ENCODE measurements at regions not wholly inside any gene's neighbourhood (a gene's known extent, or its start where the extent isn't known, plus 50 kb on each side); places are given as distances from the start of the nearest gene placed in this dataset.
"Not testable (repeated sequence)": the region's sequence is repeated elsewhere in the genome, so short reads cannot be mapped to it uniquely, and the experiment has no call there.

GRCh38 chr1:60915441-60915840 is 166.9 kb upstream of the NFIA start:
- Histone ChIP-seq H3K36me3 (ENCODE audit: insufficient read depth, low read length, poor library complexity, severe bottlenecking) (no peaks in the 10 kb centered on the region), H3K4me1 (ENCODE audit: insufficient read depth, low read length, poor library complexity, severe bottlenecking) (peaks cover 19% of the 10 kb centered on the region), H3K4me3 (ENCODE audit: low read depth, low read length, poor library complexity, severe bottlenecking) (no peak overlapping the region), H3K27me3 (replicated peaks; ENCODE audit: insufficient read depth, low read depth, low read length, poor library complexity) (no peaks in the 10 kb centered on the region), H3K9me3 (ENCODE audit: low read depth, low read length, poor library complexity, severe bottlenecking) (no peaks in the 10 kb centered on the region), H3K27ac (ENCODE audit: low read depth, low read length, poor library complexity, severe bottlenecking) (no peak overlapping the region)
- CTCF ChIA-PET = no interaction called here
- no peak for TF ChIP-seq CTCF (conservative IDR thresholded peaks at IDR 0.05; ENCODE audit: low read depth, low read length)
- no peak for TF ChIP-seq EZH2 (IDR thresholded peaks at IDR 0.05; ENCODE audit: borderline replicate concordance, low read depth, low read length, poor library complexity, severe bottlenecking)
- no peak for DNase-seq (ENCODE audit: low spot score)
- POLR2A ChIA-PET (ENCODE audit: low non-redundant PET) = no interaction called here
- intact Hi-C loops (cut with micrococcal nuclease; ENCODE audit: unreplicated experiment) = no loop called here
- BruUV-seq (replicated peaks) = no TSS peak

- ChIA-PET CTCF (no interaction called here), POLR2A (ENCODE audit: low non-redundant PET) (no interaction called here)
- TF ChIP-seq EZH2 (IDR thresholded peaks at IDR 0.05; ENCODE audit: borderline replicate concordance, low read depth, low read length, poor library complexity, severe bottlenecking) (no peak), CTCF (conservative IDR thresholded peaks at IDR 0.05; ENCODE audit: low read depth, low read length) (no peak)
- Histone ChIP-seq H3K9me3 (ENCODE audit: low read depth, low read length, poor library complexity, severe bottlenecking) (no peaks in the 10 kb centered on the region), H3K27me3 (replicated peaks; ENCODE audit: insufficient read depth, low read depth, low read length, poor library complexity) (no peaks in the 10 kb centered on the region), H3K27ac (ENCODE audit: low read depth, low read length, poor library complexity, severe bottlenecking) (no peak overlapping the region), H3K4me1 (ENCODE audit: insufficient read depth, low read length, poor library complexity, severe bottlenecking) (peaks cover 16% of the 10 kb centered on the region), H3K4me3 (ENCODE audit: low read depth, low read length, poor library complexity, severe bottlenecking) (no peak overlapping the region), H3K36me3 (ENCODE audit: insufficient read depth, low read length, poor library complexity, severe bottlenecking) (no peaks in the 10 kb centered on the region)
- BruUV-seq (replicated peaks) = no TSS peak
- DNase-seq (ENCODE audit: low spot score) = no peak
- intact Hi-C loops (cut with micrococcal nuclease; ENCODE audit: unreplicated experiment) = no loop called here
These were observed 167.4 kb upstream of the NFIA start for GRCh38 chr1:60914982-60915381.

GRCh38 chr1:60913708-60914107 is 168.7 kb upstream of the NFIA start:
- CTCF ChIA-PET; H3K9me3 ChIP-seq (ENCODE audit: low read depth, low read length, poor library complexity, severe bottlenecking); H3K36me3 ChIP-seq (ENCODE audit: insufficient read depth, low read length, poor library complexity, severe bottlenecking); H3K27ac ChIP-seq (ENCODE audit: low read depth, low read length, poor library complexity, severe bottlenecking); H3K4me3 ChIP-seq (ENCODE audit: low read depth, low read length, poor library complexity, severe bottlenecking); POLR2A ChIA-PET (ENCODE audit: low non-redundant PET); BruUV-seq (replicated peaks); intact Hi-C loops (cut with micrococcal nuclease; ENCODE audit: unreplicated experiment); H3K27me3 ChIP-seq (replicated peaks; ENCODE audit: insufficient read depth, low read depth, low read length, poor library complexity); DNase-seq (ENCODE audit: low spot score): not testable (repeated sequence)
- peaks cover 16% of the 10 kb centered on the region for H3K4me1 ChIP-seq (ENCODE audit: insufficient read depth, low read length, poor library complexity, severe bottlenecking)

GRCh38 chr1:60913039-60913438 is 169.3 kb upstream of the NFIA start:
- H3K27ac ChIP-seq (ENCODE audit: low read depth, low read length, poor library complexity, severe bottlenecking) = no peak overlapping the region
- H3K36me3 ChIP-seq (ENCODE audit: insufficient read depth, low read length, poor library complexity, severe bottlenecking) = no peaks in the 10 kb centered on the region
- H3K4me3 ChIP-seq (ENCODE audit: low read depth, low read length, poor library complexity, severe bottlenecking) = no peak overlapping the region
- no TSS peak for BruUV-seq (replicated peaks)
- DNase-seq (ENCODE audit: low spot score) = no peak
- no peaks in the 10 kb centered on the region for H3K9me3 ChIP-seq (ENCODE audit: low read depth, low read length, poor library complexity, severe bottlenecking)
- intact Hi-C loops (cut with micrococcal nuclease; ENCODE audit: unreplicated experiment) = no loop called here
- no peaks in the 10 kb centered on the region for H3K27me3 ChIP-seq (replicated peaks; ENCODE audit: insufficient read depth, low read depth, low read length, poor library complexity)
- ChIA-PET POLR2A (ENCODE audit: low non-redundant PET) (no interaction called here), CTCF (no interaction called here)
- TF ChIP-seq EZH2 (IDR thresholded peaks at IDR 0.05; ENCODE audit: borderline replicate concordance, low read depth, low read length, poor library complexity, severe bottlenecking) (no peak), CTCF (conservative IDR thresholded peaks at IDR 0.05; ENCODE audit: low read depth, low read length) (no peak)
- H3K4me1 ChIP-seq (ENCODE audit: insufficient read depth, low read length, poor library complexity, severe bottlenecking) = peaks cover 16% of the 10 kb centered on the region

Data from A673 (cell line).